ENCODE measurements at regions not wholly inside any gene's neighbourhood (a gene's known extent, or its start where the extent isn't known, plus 50 kb on each side); places are given as distances from the start of the nearest gene placed in this dataset.
"Not testable (repeated sequence)": the region's sequence is repeated elsewhere in the genome, so short reads cannot be mapped to it uniquely, and the experiment has no call there.

- DNase-seq, result not testable (repeated sequence)
Observed at GRCh38 chrX:76774912-76775311, 347.4 kb downstream of the MAGEE1 start.

- no peak for DNase-seq
Observed at GRCh38 chrX:76796311-76796710, 368.8 kb downstream of the MAGEE1 start.

GRCh38 chrX:76802708-76803107, 375.2 kb downstream of the MAGEE1 start:
- DNase-seq, result no peak

GRCh38 chrX:76815754-76816153, 388.2 kb downstream of the MAGEE1 start:
- DNase-seq, result no peak

- not testable (repeated sequence) for DNase-seq
Observed at GRCh38 chrX:76817279-76817678, 389.8 kb downstream of the MAGEE1 start.

GRCh38 chrX:76821276-76821675, 393.8 kb downstream of the MAGEE1 start:
- no peak for DNase-seq

GRCh38 chrX:76827672-76828071, 400.2 kb downstream of the MAGEE1 start:
- DNase-seq, result no peak

- DNase-seq, result not testable (repeated sequence)
Observed at GRCh38 chrX:76840902-76841301, 413.4 kb downstream of the MAGEE1 start.

GRCh38 chrX:76850851-76851250, 423.3 kb downstream of the MAGEE1 start:
- no peak for DNase-seq

- no peak for DNase-seq
Observed at GRCh38 chrX:76862509-76862908, 435.0 kb downstream of the MAGEE1 start.

- DNase-seq, result no peak
Observed at GRCh38 chrX:76893930-76894329, 466.4 kb downstream of the MAGEE1 start.

GRCh38 chrX:76915836-76916235, 488.3 kb downstream of the MAGEE1 start:
- DNase-seq, result no peak

GRCh38 chrX:76918033-76918432, 490.5 kb downstream of the MAGEE1 start:
- DNase-seq, result no peak

- no peak for DNase-seq
Observed at GRCh38 chrX:76919761-76920160, 492.3 kb downstream of the MAGEE1 start.

GRCh38 chrX:76920607-76921006, 493.1 kb downstream of the MAGEE1 start:
- no peak for DNase-seq

GRCh38 chrX:76921176-76921575, 493.7 kb downstream of the MAGEE1 start:
- DNase-seq, result no peak

GRCh38 chrX:76922100-76922499, 494.6 kb downstream of the MAGEE1 start:
- DNase-seq, result no peak

GRCh38 chrX:76924616-76925015, 497.1 kb downstream of the MAGEE1 start:
- not testable (repeated sequence) for DNase-seq

- no peak for DNase-seq
Observed at GRCh38 chrX:76931518-76931917, 504.0 kb downstream of the MAGEE1 start.

- no peak for DNase-seq
Observed at GRCh38 chrX:76957485-76957884, 489.7 kb upstream of the FGF16 start.

GRCh38 chrX:76971393-76972376, 475.5 kb upstream of the FGF16 start:
- DNase-seq, result no peak

- no peak for DNase-seq
Observed at GRCh38 chrX:76977452-76977851, 469.7 kb upstream of the FGF16 start.

GRCh38 chrX:76987381-76987780, 459.8 kb upstream of the FGF16 start:
- DNase-seq, result no peak

GRCh38 chrX:76996641-76997040, 450.5 kb upstream of the FGF16 start:
- DNase-seq, result no peak

- DNase-seq, result no peak
Observed at GRCh38 chrX:77003530-77003929, 443.7 kb upstream of the FGF16 start.

Measured in femur (tissue), 1 donor.